OCI-LY1 (cell line): ENCODE measurements at regions not wholly inside any gene's neighbourhood (a gene's known extent, or its start where the extent isn't known, plus 50 kb on each side); places are given as distances from the start of the nearest gene placed in this dataset.

Experiments
- H2AFZ ChIP-seq: fragments of 200-600 bp; sonication (generic), shearing (Covaris generic); 2 replicates; pipeline ENCODE4 v1.6.0; 2014; ENCODE audit warnings: antibody characterized with exemption, mild to moderate bottlenecking, low read length
- H3F3A ChIP-seq: fragments of 200-600 bp; sonication (generic), shearing (Covaris generic); 2 replicates; pipeline ENCODE4 v1.6.0; 2014; ENCODE audit warnings: mild to moderate bottlenecking, antibody characterized with exemption, low read length, moderate library complexity; ENCODE audit not compliant: insufficient read depth
- H3K27ac ChIP-seq: fragments of 200-600 bp; sonication (generic); 2 replicates; pipeline ENCODE4 v1.5.1; 2014; ENCODE audit warnings: low read length, mixed run types, mild to moderate bottlenecking, low read depth; ENCODE audit not compliant: poor library complexity, severe bottlenecking
- H3K27me3 ChIP-seq: fragments of 200-600 bp; sonication (generic); 2 replicates; pipeline ENCODE4 v1.6.0; 2014; ENCODE audit warnings: antibody characterized with exemption, mild to moderate bottlenecking, low read length, moderate library complexity; ENCODE audit not compliant: insufficient read depth
- H3K36me3 ChIP-seq: fragments of 200-600 bp; sonication (generic); 2 replicates; pipeline ENCODE4 v1.6.1; 2014; ENCODE audit warnings: mild to moderate bottlenecking, antibody characterized with exemption, low read length, moderate library complexity, mixed read lengths; ENCODE audit not compliant: insufficient read depth
- H3K4me1 ChIP-seq: fragments of 200-600 bp; sonication (generic); 2 replicates; pipeline ENCODE4 v1.5.1; 2014; ENCODE audit warnings: mild to moderate bottlenecking, low read length, moderate library complexity; ENCODE audit not compliant: insufficient read depth, severe bottlenecking
- H3K4me2 ChIP-seq: fragments of 200-600 bp; sonication (generic), shearing (Covaris generic); 2 replicates; pipeline ENCODE4 v1.6.1; 2014; ENCODE audit warnings: low read length
- H3K4me3 ChIP-seq: fragments of 200-600 bp; sonication (generic); 2 replicates; pipeline ENCODE4 v1.5.1; 2014; ENCODE audit warnings: low read length, low read depth, mild to moderate bottlenecking, mixed read lengths; ENCODE audit not compliant: poor library complexity, severe bottlenecking
- H3K79me2 ChIP-seq: fragments of 200-600 bp; shearing (Covaris generic); 2 replicates; pipeline ENCODE4 v1.6.1; 2016; ENCODE audit warnings: mixed run types, low read length, mixed read lengths; ENCODE audit not compliant: insufficient read depth
- H3K9ac ChIP-seq: fragments of 200-600 bp; sonication (generic), shearing (Covaris generic); 2 replicates; pipeline ENCODE4 v1.6.1; 2014; ENCODE audit warnings: mild to moderate bottlenecking, low read length, mixed read lengths
- H3K9me2 ChIP-seq: fragments of 200-600 bp; sonication (generic), shearing (Covaris generic); 2 replicates; pipeline ENCODE4 v1.6.1; 2014; ENCODE audit warnings: low read depth, mild to moderate bottlenecking, low read length, mixed read lengths
- H3K9me3 ChIP-seq: fragments of 200-600 bp; shearing (Covaris generic); 2 replicates; pipeline ENCODE4 v1.6.1; 2014; ENCODE audit warnings: low read length, mixed read lengths
- H4K20me1 ChIP-seq: fragments of 200-600 bp; sonication (generic), shearing (Covaris generic); 2 replicates; pipeline ENCODE4 v1.6.0; 2016; ENCODE audit warnings: mild to moderate bottlenecking, low read length; ENCODE audit not compliant: insufficient read depth
- CTCF ChIP-seq: fragments of 200-600 bp; sonication (generic), shearing (Covaris generic); IDR thresholded peaks from 2 replicates; pipeline ENCODE4 v1.5.1; 2017; ENCODE audit warnings: mild to moderate bottlenecking, antibody characterized with exemption, low read length, moderate library complexity, mixed read lengths
- EZH2 ChIP-seq: fragments of 200-600 bp; sonication (generic), shearing (Covaris generic); IDR thresholded peaks from 2 replicates; pipeline ENCODE4 v1.8.0; 2017; ENCODE audit warnings: borderline replicate concordance, mixed run types, mild to moderate bottlenecking, antibody characterized with exemption, low read length, moderate library complexity, mixed read lengths

- no peaks in the 10 kb centered on the region for H3K9me2 ChIP-seq
- H3K27me3 ChIP-seq: no peaks in the 10 kb centered on the region
- H3K4me3 ChIP-seq: no peak overlapping the region
- no peaks in the 10 kb centered on the region for H3K9me3 ChIP-seq
- H3K36me3 ChIP-seq: no peaks in the 10 kb centered on the region
- H3K9ac ChIP-seq: no peak overlapping the region
- no peaks in the 10 kb centered on the region for H3K79me2 ChIP-seq
- H3K4me2 ChIP-seq: no peak overlapping the region
- no peak overlapping the region for H2AFZ ChIP-seq
- H3K4me1 ChIP-seq: no peaks in the 10 kb centered on the region
- no peaks in the 10 kb centered on the region for H4K20me1 ChIP-seq
- H3F3A ChIP-seq: no peaks in the 10 kb centered on the region
- TF ChIP-seq EZH2 (no peak), CTCF (no peak)
- H3K27ac ChIP-seq: no peak overlapping the region
Measured at GRCh38 chr10:120741396-120741795, 109.8 kb upstream of the WDR11 start.

GRCh38 chr10:120742373-120742772 lies 108.8 kb upstream of the WDR11 start:
- Histone ChIP-seq H3K79me2 (no peaks in the 10 kb centered on the region), H3K36me3 (no peaks in the 10 kb centered on the region), H3K27ac (no peak overlapping the region), H3K9me3 (no peaks in the 10 kb centered on the region), H3F3A (no peaks in the 10 kb centered on the region), H3K4me3 (no peak overlapping the region), H3K27me3 (no peaks in the 10 kb centered on the region), H2AFZ (no peak overlapping the region), H3K9me2 (no peaks in the 10 kb centered on the region), H3K4me1 (no peaks in the 10 kb centered on the region), H3K9ac (no peak overlapping the region), H4K20me1 (no peaks in the 10 kb centered on the region), H3K4me2 (no peak overlapping the region)
- TF ChIP-seq EZH2 (no peak), CTCF (no peak)

- Histone ChIP-seq H3K4me3 (no peak overlapping the region), H3K79me2 (no peaks in the 10 kb centered on the region), H3K36me3 (no peaks in the 10 kb centered on the region), H3K9me3 (no peaks in the 10 kb centered on the region), H3K27me3 (no peaks in the 10 kb centered on the region), H3K4me2 (no peak overlapping the region), H3K9ac (no peak overlapping the region), H3F3A (no peaks in the 10 kb centered on the region), H3K9me2 (no peaks in the 10 kb centered on the region), H2AFZ (no peak overlapping the region), H4K20me1 (no peaks in the 10 kb centered on the region), H3K27ac (no peak overlapping the region), H3K4me1 (no peaks in the 10 kb centered on the region)
- no peak for TF ChIP-seq EZH2
- TF ChIP-seq CTCF: no peak
Measured at GRCh38 chr10:120744040-120744439, 107.1 kb upstream of the WDR11 start.
